ENCODE measurements at regions not wholly inside any gene's neighbourhood (a gene's known extent, or its start where the extent isn't known, plus 50 kb on each side); places are given as distances from the start of the nearest gene placed in this dataset.
"Not testable (repeated sequence)": the region's sequence is repeated elsewhere in the genome, so short reads cannot be mapped to it uniquely, and the experiment has no call there.

GRCh38 chr2:111455016-111456015 lies 334.6 kb downstream of the BCL2L11 start:
- H3K36me3 Mint-ChIP-seq; H3K36me3 ChIP-seq (ENCODE audit: control insufficient read depth in 2 of 2, extremely low read depth in 1 of 2, insufficient read depth in 1 of 2, low read length in 1 of 2); H3K27me3 ChIP-seq (replicated peaks in 1 of 2; ENCODE audit: control insufficient read depth in 2 of 2, extremely low read depth in 1 of 2, insufficient read depth in 2 of 2, low read length in 1 of 2); DNase-seq; H3K4me3 ChIP-seq (ENCODE audit: control insufficient read depth in 1 of 2, extremely low read depth in 1 of 2, low read length in 1 of 2); H3K9me3 Mint-ChIP-seq; H3K4me1 Mint-ChIP-seq; POLR2A ChIA-PET; H3K27me3 Mint-ChIP-seq; H3K4me3 Mint-ChIP-seq; H3K27ac ChIP-seq (ENCODE audit: low read length); H3K9me3 ChIP-seq; ATAC-seq (replicated peaks in 1 of 4); CTCF ChIA-PET; H3K4me1 ChIP-seq (ENCODE audit: control insufficient read depth in 1 of 2, extremely low read depth in 1 of 2, insufficient read depth in 2 of 2, low read length in 2 of 2): not testable (repeated sequence)
- peak overlapping the region in 1 of 2 donors; percentile 39 for H3K27ac Mint-ChIP-seq
- WGBS (ENCODE audit: insufficient coverage), result no CpG with 5 or more reads among the region's 9 CpGs

- DNase-seq; H3K9me3 ChIP-seq; H3K4me3 Mint-ChIP-seq; POLR2A ChIA-PET; H3K27me3 Mint-ChIP-seq; ATAC-seq (replicated peaks in 1 of 4); H3K4me1 Mint-ChIP-seq; H3K27ac Mint-ChIP-seq; H3K36me3 Mint-ChIP-seq; H3K27me3 ChIP-seq (replicated peaks in 1 of 2; ENCODE audit: control insufficient read depth in 2 of 2, extremely low read depth in 1 of 2, insufficient read depth in 2 of 2, low read length in 1 of 2); H3K36me3 ChIP-seq (ENCODE audit: control insufficient read depth in 2 of 2, extremely low read depth in 1 of 2, insufficient read depth in 1 of 2, low read length in 1 of 2); H3K27ac ChIP-seq (ENCODE audit: low read length); H3K9me3 Mint-ChIP-seq; H3K4me1 ChIP-seq (ENCODE audit: control insufficient read depth in 1 of 2, extremely low read depth in 1 of 2, insufficient read depth in 2 of 2, low read length in 2 of 2); H3K4me3 ChIP-seq (ENCODE audit: control insufficient read depth in 1 of 2, extremely low read depth in 1 of 2, low read length in 1 of 2): not testable (repeated sequence)
- CTCF ChIA-PET, result interaction anchor here in 1 of 2 donors (0.7 kb wide), 1 partner anchor 336 kb away, joined by 8 read pairs; the partner anchor contains the start of gene BCL2L11
- WGBS (ENCODE audit: insufficient coverage), result no CpG with 5 or more reads among the region's 5 CpGs
These were observed 336.5 kb downstream of the BCL2L11 start for GRCh38 chr2:111457191-111457590.

GRCh38 chr2:111460901-111461300 lies 340.2 kb downstream of the BCL2L11 start:
- H3K9me3 Mint-ChIP-seq; H3K27ac ChIP-seq (ENCODE audit: low read length); H3K27me3 Mint-ChIP-seq; H3K27me3 ChIP-seq (replicated peaks in 1 of 2; ENCODE audit: control insufficient read depth in 2 of 2, extremely low read depth in 1 of 2, insufficient read depth in 2 of 2, low read length in 1 of 2); H3K4me1 Mint-ChIP-seq; H3K27ac Mint-ChIP-seq; H3K36me3 Mint-ChIP-seq; H3K9me3 ChIP-seq; H3K36me3 ChIP-seq (ENCODE audit: control insufficient read depth in 2 of 2, extremely low read depth in 1 of 2, insufficient read depth in 1 of 2, low read length in 1 of 2); POLR2A ChIA-PET; ATAC-seq (replicated peaks in 1 of 4); H3K4me3 Mint-ChIP-seq; CTCF ChIA-PET; DNase-seq; H3K4me3 ChIP-seq (ENCODE audit: control insufficient read depth in 1 of 2, extremely low read depth in 1 of 2, low read length in 1 of 2); H3K4me1 ChIP-seq (ENCODE audit: control insufficient read depth in 1 of 2, extremely low read depth in 1 of 2, insufficient read depth in 2 of 2, low read length in 2 of 2): not testable (repeated sequence)
- no CpG with 5 or more reads among the region's 5 CpGs for WGBS (ENCODE audit: insufficient coverage)

GRCh38 chr2:111461831-111462230 lies 341.1 kb downstream of the BCL2L11 start:
- POLR2A ChIA-PET; H3K4me3 ChIP-seq (ENCODE audit: control insufficient read depth in 1 of 2, extremely low read depth in 1 of 2, low read length in 1 of 2); H3K27ac ChIP-seq (ENCODE audit: low read length); H3K4me1 ChIP-seq (ENCODE audit: control insufficient read depth in 1 of 2, extremely low read depth in 1 of 2, insufficient read depth in 2 of 2, low read length in 2 of 2); H3K4me3 Mint-ChIP-seq; DNase-seq; H3K27me3 Mint-ChIP-seq; H3K36me3 ChIP-seq (ENCODE audit: control insufficient read depth in 2 of 2, extremely low read depth in 1 of 2, insufficient read depth in 1 of 2, low read length in 1 of 2); H3K27ac Mint-ChIP-seq; H3K9me3 ChIP-seq; CTCF ChIA-PET; H3K9me3 Mint-ChIP-seq; ATAC-seq (replicated peaks in 1 of 4); H3K27me3 ChIP-seq (replicated peaks in 1 of 2; ENCODE audit: control insufficient read depth in 2 of 2, extremely low read depth in 1 of 2, insufficient read depth in 2 of 2, low read length in 1 of 2); H3K36me3 Mint-ChIP-seq: not testable (repeated sequence)
- H3K4me1 Mint-ChIP-seq, result peaks cover 0 to 11% (median 1%) of the 10 kb centered on the region in 3 donors
- WGBS (ENCODE audit: insufficient coverage), result no CpG with 5 or more reads among the region's 1 CpG

- POLR2A ChIA-PET; DNase-seq; CTCF ChIA-PET; H3K36me3 ChIP-seq (ENCODE audit: control insufficient read depth in 2 of 2, extremely low read depth in 1 of 2, insufficient read depth in 1 of 2, low read length in 1 of 2); H3K9me3 Mint-ChIP-seq; H3K36me3 Mint-ChIP-seq; H3K27me3 ChIP-seq (replicated peaks in 1 of 2; ENCODE audit: control insufficient read depth in 2 of 2, extremely low read depth in 1 of 2, insufficient read depth in 2 of 2, low read length in 1 of 2); H3K27ac ChIP-seq (ENCODE audit: low read length); ATAC-seq (replicated peaks in 1 of 4); H3K4me3 ChIP-seq (ENCODE audit: control insufficient read depth in 1 of 2, extremely low read depth in 1 of 2, low read length in 1 of 2); H3K27ac Mint-ChIP-seq; H3K27me3 Mint-ChIP-seq; H3K9me3 ChIP-seq; H3K4me1 ChIP-seq (ENCODE audit: control insufficient read depth in 1 of 2, extremely low read depth in 1 of 2, insufficient read depth in 2 of 2, low read length in 2 of 2): not testable (repeated sequence)
- no CpG with 5 or more reads among the region's 2 CpGs for WGBS (ENCODE audit: insufficient coverage)
- peaks cover 0 to 11% (median 1%) of the 10 kb centered on the region in 3 donors for H3K4me1 Mint-ChIP-seq
- H3K4me3 Mint-ChIP-seq, result peak overlapping the region in 1 of 3 donors; percentile 9
These were observed 341.9 kb downstream of the BCL2L11 start for GRCh38 chr2:111462572-111462971.

- CTCF ChIA-PET; POLR2A ChIA-PET; H3K27me3 ChIP-seq (replicated peaks in 1 of 2; ENCODE audit: control insufficient read depth in 2 of 2, extremely low read depth in 1 of 2, insufficient read depth in 2 of 2, low read length in 1 of 2); H3K9me3 Mint-ChIP-seq; H3K36me3 Mint-ChIP-seq; H3K4me3 ChIP-seq (ENCODE audit: control insufficient read depth in 1 of 2, extremely low read depth in 1 of 2, low read length in 1 of 2); H3K36me3 ChIP-seq (ENCODE audit: control insufficient read depth in 2 of 2, extremely low read depth in 1 of 2, insufficient read depth in 1 of 2, low read length in 1 of 2); H3K4me1 ChIP-seq (ENCODE audit: control insufficient read depth in 1 of 2, extremely low read depth in 1 of 2, insufficient read depth in 2 of 2, low read length in 2 of 2); H3K9me3 ChIP-seq; H3K4me3 Mint-ChIP-seq; H3K27me3 Mint-ChIP-seq: not testable (repeated sequence)
- WGBS (ENCODE audit: insufficient coverage), result no CpG with 5 or more reads among the region's 13 CpGs
- Mint-ChIP-seq H3K27ac (peak overlapping the region; percentile 11 to 72), H3K4me1 (peaks cover 0 to 11% (median 1%) of the 10 kb centered on the region in 3 donors)
- peak overlapping the region; percentile 55 for H3K27ac ChIP-seq (ENCODE audit: low read length)
- peak in 4 of 35 experiments; percentile 4 to 22 (median 8) for DNase-seq
- ATAC-seq (replicated peaks in 1 of 4), result peak in 3 of 4 experiments; percentile 25 to 34 (median 27)
These were observed 342.6 kb downstream of the BCL2L11 start for GRCh38 chr2:111463238-111463848.

All from T-cell (primary cell).